ENCODE measurements at regions not wholly inside any gene's neighbourhood (a gene's known extent, or its start where the extent isn't known, plus 50 kb on each side); places are given as distances from the start of the nearest gene placed in this dataset.
"Not testable (repeated sequence)": the region's sequence is repeated elsewhere in the genome, so short reads cannot be mapped to it uniquely, and the experiment has no call there.

DNA sequence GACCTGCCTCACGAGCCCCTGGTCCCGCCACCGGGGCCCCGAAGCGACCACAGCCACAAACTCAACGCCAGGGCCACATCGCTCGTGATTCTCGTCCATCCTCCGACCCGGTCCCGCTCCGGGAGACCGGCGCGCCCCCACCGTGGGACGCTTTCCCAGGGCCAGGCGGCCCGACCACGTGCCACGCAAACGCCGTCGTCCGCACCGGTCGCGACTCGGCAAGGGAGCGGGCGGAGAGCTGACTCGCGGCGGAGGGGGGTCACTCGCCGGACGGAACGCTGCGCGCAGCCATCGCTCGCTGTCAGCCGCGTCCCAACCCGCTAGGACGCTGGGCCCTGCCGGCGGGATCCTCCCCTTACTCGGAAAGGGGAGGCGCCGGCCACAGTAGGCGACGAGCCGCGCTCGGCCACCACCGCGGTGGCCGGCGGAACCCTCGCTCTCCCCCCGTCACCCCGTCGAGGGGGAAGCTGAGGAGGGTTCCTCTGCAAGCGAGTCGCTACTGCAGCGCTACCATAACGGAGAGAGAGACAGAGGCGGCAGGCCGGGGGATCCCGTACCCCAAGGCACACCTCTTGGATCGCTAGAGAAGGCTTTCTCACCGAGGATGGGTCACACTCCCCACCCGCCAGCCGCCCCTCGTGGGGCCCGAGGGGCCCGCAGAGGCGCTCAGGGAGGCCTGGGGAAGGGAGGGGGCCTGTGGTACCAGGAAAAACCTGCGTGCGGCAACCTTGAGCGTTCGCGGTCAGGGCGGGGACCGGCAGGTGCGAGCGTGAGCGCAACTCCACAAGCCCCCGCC is 511.8 kb upstream of the ZNF337 start:
- TF ChIP-seq, protein P1, sequence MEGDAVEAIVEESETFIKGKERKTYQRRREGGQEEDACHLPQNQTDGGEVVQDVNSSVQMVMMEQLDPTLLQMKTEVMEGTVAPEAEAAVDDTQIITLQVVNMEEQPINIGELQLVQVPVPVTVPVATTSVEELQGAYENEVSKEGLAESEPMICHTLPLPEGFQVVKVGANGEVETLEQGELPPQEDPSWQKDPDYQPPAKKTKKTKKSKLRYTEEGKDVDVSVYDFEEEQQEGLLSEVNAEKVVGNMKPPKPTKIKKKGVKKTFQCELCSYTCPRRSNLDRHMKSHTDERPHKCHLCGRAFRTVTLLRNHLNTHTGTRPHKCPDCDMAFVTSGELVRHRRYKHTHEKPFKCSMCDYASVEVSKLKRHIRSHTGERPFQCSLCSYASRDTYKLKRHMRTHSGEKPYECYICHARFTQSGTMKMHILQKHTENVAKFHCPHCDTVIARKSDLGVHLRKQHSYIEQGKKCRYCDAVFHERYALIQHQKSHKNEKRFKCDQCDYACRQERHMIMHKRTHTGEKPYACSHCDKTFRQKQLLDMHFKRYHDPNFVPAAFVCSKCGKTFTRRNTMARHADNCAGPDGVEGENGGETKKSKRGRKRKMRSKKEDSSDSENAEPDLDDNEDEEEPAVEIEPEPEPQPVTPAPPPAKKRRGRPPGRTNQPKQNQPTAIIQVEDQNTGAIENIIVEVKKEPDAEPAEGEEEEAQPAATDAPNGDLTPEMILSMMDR (IDR thresholded peaks at IDR 0.05; ENCODE audit: insufficient read depth, low read length) = no peak
- DNase-seq (ENCODE audit: low read depth) = no peak
- H3K4me3 ChIP-seq (ENCODE audit: low read depth, low read length) = peak overlapping the region; percentile 31

DNA sequence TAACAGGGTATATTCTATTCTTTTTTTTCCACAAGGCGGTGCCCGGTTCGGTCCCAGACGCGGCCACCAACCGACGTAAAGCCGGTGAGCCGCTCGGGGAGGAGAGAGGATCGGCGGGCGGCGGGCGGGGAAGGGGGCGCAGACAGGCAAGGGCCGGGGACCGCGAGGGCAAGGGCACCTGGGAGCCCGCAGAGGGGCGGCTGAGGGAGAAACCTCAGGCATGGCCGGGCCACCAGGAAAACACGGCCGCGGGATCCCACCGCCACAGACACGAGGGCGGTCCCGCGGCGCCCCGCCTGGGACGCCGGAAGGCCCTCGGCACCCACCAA is 511.3 kb upstream of the ZNF337 start:
- not testable (repeated sequence) for H3K4me3 ChIP-seq (ENCODE audit: low read depth, low read length); DNase-seq (ENCODE audit: low read depth)

DNA sequence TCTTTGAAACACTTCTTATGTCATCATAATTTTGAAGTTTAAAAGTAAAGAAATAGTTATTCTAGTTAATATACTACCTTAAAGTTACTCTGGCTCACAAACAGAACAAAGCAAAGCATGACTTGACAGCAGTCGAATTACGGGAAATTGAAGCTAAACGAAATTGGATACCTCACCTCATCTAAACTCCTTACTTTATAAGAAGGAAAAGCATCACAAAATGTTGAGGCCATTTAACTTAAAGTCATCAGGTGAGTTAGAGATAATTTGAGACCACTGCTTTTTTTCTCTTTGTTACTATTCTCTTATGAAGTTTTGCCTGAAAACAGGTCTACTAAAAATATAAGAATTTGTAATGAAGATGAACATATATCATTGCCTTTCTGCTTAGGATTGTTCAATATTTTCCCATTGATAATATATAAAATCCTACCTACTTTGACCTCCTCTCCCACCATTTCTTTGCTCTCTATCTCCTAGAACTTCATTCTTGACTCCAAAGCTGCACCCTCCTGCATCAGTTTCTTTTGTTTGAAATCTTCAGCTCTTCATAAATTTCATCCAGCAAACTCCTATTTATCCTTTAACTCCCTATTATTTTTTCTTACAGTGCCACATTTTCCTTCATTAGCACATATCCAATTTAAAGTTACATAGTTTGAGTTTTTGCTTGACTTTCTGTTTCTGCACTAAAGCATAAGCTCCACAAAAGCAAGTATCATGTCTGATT is 510.7 kb upstream of the ZNF337 start:
- no peak overlapping the region for H3K4me3 ChIP-seq (ENCODE audit: low read depth, low read length)
- TF ChIP-seq, protein P1 (IDR thresholded peaks at IDR 0.05; ENCODE audit: insufficient read depth, low read length) = no peak

DNA sequence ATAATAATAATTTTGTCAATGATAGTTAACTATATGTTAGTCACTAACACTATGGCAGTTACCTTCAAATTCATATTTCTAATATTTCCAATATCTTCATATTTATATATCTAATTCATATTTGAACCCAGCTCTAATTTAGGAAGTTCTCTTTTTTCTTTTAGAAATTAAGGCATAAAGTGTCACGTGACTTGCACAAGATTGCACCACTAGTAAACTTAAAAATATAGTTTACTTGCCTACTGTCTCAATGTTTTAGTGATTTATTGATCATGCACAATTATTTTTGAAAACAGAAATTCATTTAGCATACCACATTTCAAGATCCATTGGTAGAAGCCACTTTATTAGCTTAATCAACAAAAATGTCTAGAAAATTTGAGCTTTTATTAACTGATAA is 508.7 kb upstream of the ZNF337 start:
- DNase-seq (ENCODE audit: low read depth) = no peak
- H3K4me3 ChIP-seq (ENCODE audit: low read depth, low read length) = no peak overlapping the region
- TF ChIP-seq, protein P1 (IDR thresholded peaks at IDR 0.05; ENCODE audit: insufficient read depth, low read length) = no peak

More for the DNA sequence above, 510.7 kb upstream of the ZNF337 start:
- no peak for DNase-seq (ENCODE audit: low read depth)

DNA sequence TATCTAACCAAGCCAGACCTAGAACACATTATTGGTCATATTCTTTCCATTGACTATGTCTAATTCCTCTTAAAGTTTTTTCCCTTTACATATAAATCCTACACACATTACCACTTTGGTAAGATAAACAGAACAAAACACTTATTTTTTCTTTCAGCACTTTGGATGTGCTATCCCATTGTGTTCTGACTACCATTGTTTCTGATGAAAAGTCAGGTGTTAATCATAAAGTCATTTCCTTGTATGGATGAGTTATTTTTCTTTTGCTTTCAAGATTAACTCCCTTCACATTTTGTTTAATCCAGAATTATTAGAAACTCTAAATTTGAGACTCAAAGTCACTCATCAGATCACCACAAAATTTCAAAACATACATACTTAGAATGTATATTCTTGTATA is 504.4 kb upstream of the ZNF337 start:
- not testable (repeated sequence) for DNase-seq (ENCODE audit: low read depth); H3K4me3 ChIP-seq (ENCODE audit: low read depth, low read length)

DNA sequence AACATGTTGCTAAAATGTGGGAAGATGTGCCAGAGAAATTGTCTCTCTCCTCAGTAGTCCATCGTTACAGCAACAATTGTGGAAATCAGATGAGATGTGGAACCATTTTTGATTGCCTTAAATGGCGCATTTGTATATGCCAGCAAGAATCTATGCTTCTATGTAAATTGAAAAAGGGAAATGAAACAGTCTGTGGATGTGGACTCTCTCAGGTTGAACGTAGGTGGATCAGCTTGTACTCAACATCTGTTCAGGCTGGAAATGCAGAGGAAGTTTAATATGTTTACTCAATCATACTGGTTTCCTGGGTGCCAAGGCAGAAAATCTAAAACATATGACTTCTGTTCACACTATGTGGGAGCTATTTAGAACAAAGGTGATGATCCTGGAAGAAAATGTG is 490.7 kb upstream of the ZNF337 start:
- not testable (repeated sequence) for H3K4me3 ChIP-seq (ENCODE audit: low read depth, low read length); DNase-seq (ENCODE audit: low read depth)

DNA sequence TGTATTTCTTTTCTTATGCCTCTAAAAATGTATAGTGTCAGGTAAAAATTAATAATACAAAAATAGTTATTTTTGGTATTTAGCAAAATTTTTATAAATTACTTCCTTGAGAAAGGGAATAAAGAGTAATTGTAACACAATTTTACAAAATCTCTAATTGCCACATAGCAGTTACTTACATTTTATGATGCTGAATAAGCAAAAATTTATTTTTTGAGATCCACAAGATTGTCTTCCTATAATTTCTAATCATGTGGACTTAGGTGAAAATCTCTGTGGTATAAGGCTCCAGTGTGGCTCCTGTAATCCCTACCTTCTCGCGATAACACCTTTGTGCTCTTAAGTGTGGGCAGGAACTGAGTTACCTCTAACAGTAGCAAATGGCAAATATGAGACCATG is 487.1 kb upstream of the ZNF337 start:
- not testable (repeated sequence) for DNase-seq (ENCODE audit: low read depth); H3K4me3 ChIP-seq (ENCODE audit: low read depth, low read length)

DNA sequence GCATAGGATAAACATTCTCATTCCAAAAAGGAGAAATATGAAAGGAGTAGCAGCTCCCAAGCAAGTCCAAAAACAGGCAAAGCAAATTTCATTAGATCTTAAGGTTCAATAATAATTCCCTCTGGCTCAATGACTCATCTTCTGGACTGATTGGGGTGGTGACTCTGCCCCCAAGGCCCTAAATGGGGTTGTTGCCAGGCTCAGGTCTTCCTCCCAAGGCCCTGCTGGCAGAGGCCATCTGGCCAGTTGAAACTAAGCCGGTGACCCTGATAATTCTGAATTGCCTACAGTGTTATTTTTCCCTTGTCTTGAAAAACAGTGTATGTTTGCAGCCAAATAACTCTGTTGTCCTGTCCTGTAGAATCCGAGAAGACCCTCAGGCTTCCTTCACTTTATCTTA is 484.7 kb upstream of the ZNF337 start:
- not testable (repeated sequence) for DNase-seq (ENCODE audit: low read depth); H3K4me3 ChIP-seq (ENCODE audit: low read depth, low read length)

DNA sequence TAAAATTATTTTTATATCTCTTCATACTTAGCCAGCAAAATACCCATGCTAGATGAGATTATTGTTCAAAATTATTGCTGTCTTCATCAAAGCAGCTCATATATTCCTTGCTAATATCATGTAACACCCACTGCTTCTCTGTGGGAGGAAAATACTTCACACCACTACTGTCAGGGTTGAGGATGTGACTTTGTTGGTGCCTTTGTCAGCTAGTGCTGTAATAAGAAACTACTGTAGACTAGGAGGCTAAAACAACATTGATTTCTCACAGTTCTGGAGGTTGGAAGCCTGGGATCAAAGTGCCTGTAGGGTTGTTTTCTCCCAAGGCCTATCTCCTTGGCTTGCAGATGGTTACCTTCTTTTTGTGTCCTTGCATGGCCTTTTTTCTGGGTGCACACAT is 475.2 kb upstream of the ZNF337 start:
- H3K4me3 ChIP-seq (ENCODE audit: low read depth, low read length); DNase-seq (ENCODE audit: low read depth): not testable (repeated sequence)

DNA sequence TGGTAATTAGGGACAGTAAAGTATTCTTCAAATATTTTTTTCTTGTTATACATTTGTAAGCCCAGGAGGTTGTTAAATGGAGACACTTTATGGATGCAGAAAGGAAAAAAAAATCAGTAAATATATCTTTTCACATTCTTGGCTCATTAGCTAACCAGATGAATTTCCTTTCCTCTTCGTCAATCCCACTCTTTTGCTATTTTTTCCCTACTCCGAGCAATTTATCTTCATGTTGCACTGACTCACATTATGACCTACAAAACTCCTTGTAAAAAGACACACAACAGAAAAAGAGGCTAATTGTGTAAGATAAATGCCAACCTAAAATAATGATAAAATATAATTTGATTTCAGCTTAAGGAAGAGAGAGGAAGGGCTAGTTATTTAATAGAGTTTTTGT is 472.9 kb upstream of the ZNF337 start:
- DNase-seq (ENCODE audit: low read depth) = peak; percentile 52
- TF ChIP-seq, protein P1 (IDR thresholded peaks at IDR 0.05; ENCODE audit: insufficient read depth, low read length) = no peak
- no peak overlapping the region for H3K4me3 ChIP-seq (ENCODE audit: low read depth, low read length)
